Parathyroid adenoma (tissue), 2 donors: ENCODE measurements at regions not wholly inside any gene's neighbourhood (a gene's known extent, or its start where the extent isn't known, plus 50 kb on each side); places are given as distances from the start of the nearest gene placed in this dataset.

ENCODE experiments used
- H2AFZ ChIP-seq: fragments of 300-600 bp; sonication (generic); one replicate; pipeline ENCODE4 v1.7.0; 2017; ENCODE audit warnings: antibody characterized with exemption, mild to moderate bottlenecking
- H3K27ac ChIP-seq: fragments of 300-600 bp; sonication (generic); one replicate; pipeline ENCODE4 v1.7.0; 2017
- H3K27me3 ChIP-seq: fragments of 300-600 bp; sonication (generic); one replicate; pipeline ENCODE4 v1.7.0; 2017; ENCODE audit warnings: low read length; ENCODE audit not compliant: control insufficient read depth, insufficient read depth
- H3K36me3 ChIP-seq: fragments of 300-600 bp; sonication (generic); one replicate; pipeline ENCODE4 v1.7.0; 2017; ENCODE audit warnings: low read length; ENCODE audit not compliant: control insufficient read depth, insufficient read depth
- H3K4me1 ChIP-seq: fragments of 300-600 bp; sonication (generic); one replicate; pipeline ENCODE4 v1.7.0; 2017; ENCODE audit warnings: control low read depth
- H3K4me2 ChIP-seq: fragments of 300-600 bp; sonication (generic); one replicate; pipeline ENCODE4 v1.7.0; 2017; ENCODE audit warnings: low read length
- H3K4me3 ChIP-seq: fragments of 300-600 bp; sonication (generic); one replicate; pipeline ENCODE4 v1.7.0; 2017; ENCODE audit warnings: low read depth, low read length
- H3K79me2 ChIP-seq: fragments of 300-600 bp; sonication (generic); one replicate; pipeline ENCODE4 v1.7.0; 2017; ENCODE audit warnings: control low read depth
- H3K9ac ChIP-seq: fragments of 300-600 bp; sonication (generic); one replicate; pipeline ENCODE4 v1.7.0; 2017; ENCODE audit warnings: mild to moderate bottlenecking
- H3K9me3 ChIP-seq: fragments of 300-600 bp; sonication (generic); one replicate; pipeline ENCODE4 v1.7.0; 2017; ENCODE audit warnings: low read length; ENCODE audit not compliant: control insufficient read depth
- TF ChIP-seq, protein P1 (sequence below): fragments of 300-600 bp; sonication (generic); IDR thresholded peaks from one replicate; pipeline ENCODE4 v1.7.0; 2017; ENCODE audit warnings: antibody characterized with exemption, mild to moderate bottlenecking
- donor health status: primary hyperparathyroidism.

DNA sequence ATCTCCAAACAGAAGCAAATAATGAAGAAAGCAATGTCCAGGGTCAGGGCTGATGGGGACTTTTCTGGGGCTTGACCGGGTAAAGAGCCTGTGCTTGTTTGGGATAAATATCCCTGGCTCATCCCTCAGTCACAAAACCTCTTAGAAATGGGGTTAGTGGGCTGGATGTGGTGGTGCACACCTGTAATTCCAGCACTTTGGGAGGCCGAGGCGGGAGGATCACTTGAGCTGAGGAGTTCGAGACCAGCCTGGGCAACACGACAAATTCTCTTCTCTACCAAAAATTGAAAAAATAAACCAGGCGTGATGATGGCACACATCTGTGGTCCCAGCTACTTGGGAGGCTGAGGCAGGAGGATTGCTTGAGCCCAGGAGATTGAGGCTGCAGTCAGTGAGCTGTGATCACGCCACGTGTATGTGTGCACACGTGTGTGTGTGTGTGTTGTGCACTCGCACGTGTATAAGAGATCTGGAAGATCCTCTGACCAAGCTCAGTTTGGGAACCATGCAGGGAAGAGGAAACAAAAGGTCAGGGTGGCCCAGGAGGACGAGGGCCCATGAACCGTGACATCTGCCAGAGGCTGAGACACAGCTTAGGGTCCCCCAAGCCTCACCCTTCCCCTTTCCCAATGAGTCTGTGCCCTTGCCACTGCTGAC lies 258.6 kb downstream of the TEX36 start:
- TF ChIP-seq, protein P1, sequence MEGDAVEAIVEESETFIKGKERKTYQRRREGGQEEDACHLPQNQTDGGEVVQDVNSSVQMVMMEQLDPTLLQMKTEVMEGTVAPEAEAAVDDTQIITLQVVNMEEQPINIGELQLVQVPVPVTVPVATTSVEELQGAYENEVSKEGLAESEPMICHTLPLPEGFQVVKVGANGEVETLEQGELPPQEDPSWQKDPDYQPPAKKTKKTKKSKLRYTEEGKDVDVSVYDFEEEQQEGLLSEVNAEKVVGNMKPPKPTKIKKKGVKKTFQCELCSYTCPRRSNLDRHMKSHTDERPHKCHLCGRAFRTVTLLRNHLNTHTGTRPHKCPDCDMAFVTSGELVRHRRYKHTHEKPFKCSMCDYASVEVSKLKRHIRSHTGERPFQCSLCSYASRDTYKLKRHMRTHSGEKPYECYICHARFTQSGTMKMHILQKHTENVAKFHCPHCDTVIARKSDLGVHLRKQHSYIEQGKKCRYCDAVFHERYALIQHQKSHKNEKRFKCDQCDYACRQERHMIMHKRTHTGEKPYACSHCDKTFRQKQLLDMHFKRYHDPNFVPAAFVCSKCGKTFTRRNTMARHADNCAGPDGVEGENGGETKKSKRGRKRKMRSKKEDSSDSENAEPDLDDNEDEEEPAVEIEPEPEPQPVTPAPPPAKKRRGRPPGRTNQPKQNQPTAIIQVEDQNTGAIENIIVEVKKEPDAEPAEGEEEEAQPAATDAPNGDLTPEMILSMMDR, result no peak
- Histone ChIP-seq H2AFZ (no peak overlapping the region), H3K4me2 (no peak overlapping the region), H3K4me3 (no peak overlapping the region), H3K27me3 (no peaks in the 10 kb centered on the region), H3K79me2 (no peaks in the 10 kb centered on the region), H3K36me3 (no peaks in the 10 kb centered on the region), H3K27ac (no peak overlapping the region), H3K9me3 (no peaks in the 10 kb centered on the region), H3K9ac (no peak overlapping the region), H3K4me1 (no peaks in the 10 kb centered on the region)

DNA sequence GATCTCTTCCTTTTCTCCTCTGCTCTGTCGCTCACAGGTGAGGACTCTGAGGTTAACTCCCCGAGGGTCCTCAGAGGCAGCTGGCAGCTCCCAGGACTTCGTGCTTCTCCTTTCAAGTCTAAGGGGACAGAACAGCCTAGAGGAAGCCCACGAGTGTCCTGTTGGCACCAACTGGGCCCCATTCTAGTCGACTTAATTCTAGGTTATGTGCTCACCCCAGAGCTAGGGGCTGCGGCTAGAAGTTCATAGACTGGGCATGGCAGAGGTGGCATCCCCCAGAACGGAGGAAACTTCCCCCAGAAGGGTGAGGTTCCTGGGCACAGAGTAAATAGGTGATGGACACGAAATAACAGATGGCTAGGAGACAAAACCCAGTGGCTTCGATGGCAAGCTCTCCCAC lies 259.4 kb downstream of the TEX36 start:
- Histone ChIP-seq H3K79me2 (no peaks in the 10 kb centered on the region), H2AFZ (no peak overlapping the region), H3K27ac (no peak overlapping the region), H3K36me3 (no peaks in the 10 kb centered on the region), H3K4me1 (no peaks in the 10 kb centered on the region), H3K9me3 (no peaks in the 10 kb centered on the region), H3K27me3 (no peaks in the 10 kb centered on the region), H3K9ac (no peak overlapping the region), H3K4me3 (no peak overlapping the region), H3K4me2 (no peak overlapping the region)
- TF ChIP-seq, protein P1, result no peak

DNA sequence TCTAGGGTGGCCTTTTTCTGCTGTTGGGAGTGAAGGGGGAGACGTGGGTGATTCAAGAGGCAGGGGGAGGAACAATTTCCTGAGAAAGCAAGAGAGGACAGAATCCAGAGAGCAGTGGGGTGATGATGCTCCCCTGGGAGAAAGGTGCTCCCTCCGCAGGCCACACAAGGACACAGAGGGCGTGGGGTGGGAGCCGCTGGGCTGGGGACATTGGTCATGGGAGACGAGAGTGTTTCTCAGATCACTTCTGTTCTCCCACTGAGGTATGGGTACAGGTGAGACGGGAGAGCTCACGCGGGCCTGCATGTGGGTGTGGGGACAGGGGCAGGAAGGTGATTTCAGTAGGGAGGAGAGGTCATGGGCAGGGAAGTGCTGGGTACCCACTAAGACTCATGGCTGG lies 259.5 kb upstream of the CTBP2 start:
- H3K79me2 ChIP-seq, result no peaks in the 10 kb centered on the region
- no peak overlapping the region for H3K9ac ChIP-seq
- H3K4me1 ChIP-seq, result no peaks in the 10 kb centered on the region
- no peaks in the 10 kb centered on the region for H3K27me3 ChIP-seq
- no peak overlapping the region for H3K4me2 ChIP-seq
- TF ChIP-seq, protein P1, result no peak
- H3K9me3 ChIP-seq, result no peaks in the 10 kb centered on the region
- H3K36me3 ChIP-seq, result no peaks in the 10 kb centered on the region
- no peak overlapping the region for H3K27ac ChIP-seq
- no peak overlapping the region for H2AFZ ChIP-seq
- H3K4me3 ChIP-seq, result no peak overlapping the region

DNA sequence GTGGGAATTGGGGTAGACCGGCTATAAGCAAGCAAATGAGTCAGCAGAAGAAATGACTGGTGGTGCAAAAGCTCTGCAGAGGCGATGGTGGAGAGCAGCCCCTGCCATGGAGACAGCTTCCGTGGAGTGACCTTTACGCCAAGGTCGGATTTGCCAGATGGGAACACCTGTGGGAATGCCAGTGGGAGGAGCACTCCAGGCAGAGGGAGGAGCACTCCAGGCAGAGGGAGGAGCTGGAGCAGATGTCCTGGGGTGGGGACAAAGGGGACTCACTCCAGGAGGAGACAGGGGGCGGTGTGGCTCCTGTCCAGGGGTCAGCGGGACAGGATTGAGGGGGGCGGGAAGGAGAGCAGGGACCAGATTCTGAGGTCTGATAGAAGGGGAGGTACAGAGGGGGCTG lies 258.8 kb upstream of the CTBP2 start:
- no peaks in the 10 kb centered on the region for H3K4me1 ChIP-seq
- no peaks in the 10 kb centered on the region for H3K9me3 ChIP-seq
- no peak overlapping the region for H3K27ac ChIP-seq
- no peaks in the 10 kb centered on the region for H3K27me3 ChIP-seq
- H3K79me2 ChIP-seq, result no peaks in the 10 kb centered on the region
- no peak overlapping the region for H3K4me2 ChIP-seq
- no peak overlapping the region for H2AFZ ChIP-seq
- no peaks in the 10 kb centered on the region for H3K36me3 ChIP-seq
- H3K9ac ChIP-seq, result no peak overlapping the region
- no peak overlapping the region for H3K4me3 ChIP-seq
- TF ChIP-seq, protein P1, result no peak

DNA sequence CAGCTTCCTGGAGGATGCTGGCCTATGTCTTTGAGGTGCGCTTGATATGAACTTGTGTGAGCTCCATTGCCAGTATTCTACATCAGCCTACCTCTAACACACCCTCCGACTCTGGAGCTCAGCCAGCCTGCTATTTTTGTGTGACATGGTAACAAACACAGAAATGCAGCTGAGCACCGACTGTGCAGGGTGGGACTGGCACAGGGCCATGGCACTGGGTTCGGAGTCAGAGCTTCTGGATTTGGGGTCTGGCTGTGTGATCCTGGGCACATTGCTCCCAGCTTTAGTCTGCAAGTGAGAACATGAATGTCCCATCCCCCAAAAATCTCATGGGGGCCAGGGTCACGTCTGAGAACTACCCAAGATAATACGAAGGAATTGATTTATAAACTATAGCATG lies 257.2 kb upstream of the CTBP2 start:
- Histone ChIP-seq H3K4me3 (no peak overlapping the region), H3K27me3 (no peaks in the 10 kb centered on the region), H3K4me2 (no peak overlapping the region), H3K9ac (no peak overlapping the region), H3K27ac (no peak overlapping the region), H3K9me3 (no peaks in the 10 kb centered on the region), H2AFZ (no peak overlapping the region), H3K36me3 (no peaks in the 10 kb centered on the region), H3K4me1 (no peaks in the 10 kb centered on the region), H3K79me2 (no peaks in the 10 kb centered on the region)
- TF ChIP-seq, protein P1, result no peak
